ENCODE measurements at regions not wholly inside any gene's neighbourhood (a gene's known extent, or its start where the extent isn't known, plus 50 kb on each side); places are given as distances from the start of the nearest gene placed in this dataset.

- DNase-seq (ENCODE audit: low read depth in 2 of 2) = no peak
Measured at GRCh38 chr16:27718201-27719105, 168.5 kb downstream of the KATNIP start.

- DNase-seq (ENCODE audit: low read depth in 2 of 2) = no peak
Measured at GRCh38 chr16:27719106-27719445, 169.1 kb downstream of the KATNIP start.

GRCh38 chr16:27720731-27721530, 171.0 kb downstream of the KATNIP start:
- no peak for DNase-seq (ENCODE audit: low read depth in 2 of 2)

- no peak for DNase-seq (ENCODE audit: low read depth in 2 of 2)
Measured at GRCh38 chr16:27721531-27722181, 171.7 kb downstream of the KATNIP start.

- no peak for DNase-seq (ENCODE audit: low read depth in 2 of 2)
Measured at GRCh38 chr16:27722207-27722606, 172.3 kb downstream of the KATNIP start.

- no peak for DNase-seq (ENCODE audit: low read depth in 2 of 2)
Measured at GRCh38 chr16:27722892-27723450, 173.0 kb downstream of the KATNIP start.

GRCh38 chr16:27723711-27724481, 174.0 kb downstream of the KATNIP start:
- DNase-seq (ENCODE audit: low read depth in 2 of 2) = no peak

- no peak for DNase-seq (ENCODE audit: low read depth in 2 of 2)
Measured at GRCh38 chr16:27724482-27725235, 174.7 kb downstream of the KATNIP start.

GRCh38 chr16:27725236-27726000, 175.5 kb downstream of the KATNIP start:
- DNase-seq (ENCODE audit: low read depth in 2 of 2) = no peak

- DNase-seq (ENCODE audit: low read depth in 2 of 2) = no peak
Measured at GRCh38 chr16:27726621-27727261, 176.8 kb downstream of the KATNIP start.

GRCh38 chr16:27727941-27728340, 178.0 kb downstream of the KATNIP start:
- DNase-seq (ENCODE audit: low read depth in 2 of 2) = no peak

- no peak for DNase-seq (ENCODE audit: low read depth in 2 of 2)
Measured at GRCh38 chr16:27728691-27729090, 178.7 kb downstream of the KATNIP start.

- no peak for DNase-seq (ENCODE audit: low read depth in 2 of 2)
Measured at GRCh38 chr16:27729516-27730304, 179.8 kb downstream of the KATNIP start.

GRCh38 chr16:27730661-27731210, 180.8 kb downstream of the KATNIP start:
- DNase-seq (ENCODE audit: low read depth in 2 of 2) = no peak

GRCh38 chr16:27735031-27735430, 185.1 kb downstream of the KATNIP start:
- DNase-seq (ENCODE audit: low read depth in 2 of 2) = no peak

- DNase-seq (ENCODE audit: low read depth in 2 of 2) = no peak
Measured at GRCh38 chr16:27736431-27736830, 186.5 kb downstream of the KATNIP start.

GRCh38 chr16:27737513-27737912, 187.6 kb downstream of the KATNIP start:
- DNase-seq (ENCODE audit: low read depth in 2 of 2) = no peak
